SK-N-SH treated with all-trans-retinoic acid at 6 μM for 48 hours (cell line): ENCODE measurements at regions not wholly inside any gene's neighbourhood (a gene's known extent, or its start where the extent isn't known, plus 50 kb on each side); places are given as distances from the start of the nearest gene placed in this dataset.

Source experiments
- ATAC-seq: fragments of 200-7000 bp; cut with Tn5 transposase; 3 replicates; pipeline ENCODE4 v1.9.1; 2020; ENCODE audit warnings: mild to moderate bottlenecking, moderate library complexity
- ARNTL ChIP-seq: fragments of 450-650 bp; formaldehyde crosslinking; IDR thresholded peaks from 2 replicates; pipeline ENCODE4 v1.5.0; 2020; ENCODE audit warnings: low read depth, mild to moderate bottlenecking, moderate library complexity, borderline replicate concordance
- BACH2 ChIP-seq: fragments of 250-450 bp; sonication (Bioruptor Pico); IDR thresholded peaks from 2 replicates; pipeline ENCODE4 v1.9.0; 2021; ENCODE audit warnings: mild to moderate bottlenecking, borderline replicate concordance
- CREB5 ChIP-seq: fragments of 250-450 bp; sonication (Bioruptor Pico); IDR thresholded peaks from 2 replicates; pipeline ENCODE4 v1.5.1; 2020; ENCODE audit warnings: low read depth, mild to moderate bottlenecking, moderate library complexity
- CSRNP3 ChIP-seq: fragments of 250-450 bp; sonication (Bioruptor Pico); IDR thresholded peaks from 2 replicates; pipeline ENCODE4 v1.5.1; 2021; ENCODE audit warnings: mild to moderate bottlenecking, moderate library complexity
- GLIS3 ChIP-seq: fragments of 250-450 bp; sonication (Bioruptor Pico); IDR thresholded peaks from 2 replicates; pipeline ENCODE4 v1.5.0; 2020; ENCODE audit warnings: mild to moderate bottlenecking, moderate library complexity
- PATZ1 ChIP-seq: fragments of 250-450 bp; sonication (Bioruptor Pico); IDR thresholded peaks from 2 replicates; pipeline ENCODE4 v1.8.0; 2020; ENCODE audit warnings: mild to moderate bottlenecking, moderate library complexity, borderline replicate concordance
- POU6F1 ChIP-seq: fragments of 250-450 bp; sonication (Bioruptor Pico); IDR thresholded peaks from 2 replicates; pipeline ENCODE4 v1.8.0; 2021; ENCODE audit warnings: low read depth, mild to moderate bottlenecking, moderate library complexity, borderline replicate concordance
- PPARA ChIP-seq: fragments of 250-450 bp; sonication (Bioruptor Pico); IDR thresholded peaks from 2 replicates; pipeline ENCODE4 v1.5.0; 2020; ENCODE audit warnings: mild to moderate bottlenecking, borderline replicate concordance
- RARB ChIP-seq: fragments of 250-450 bp; sonication (Bioruptor Pico); IDR thresholded peaks from 2 replicates; pipeline ENCODE4 v1.8.0; 2021; ENCODE audit warnings: mild to moderate bottlenecking, moderate library complexity
- SNAI2 ChIP-seq: fragments of 250-450 bp; sonication (Bioruptor Pico); IDR thresholded peaks from 2 replicates; pipeline ENCODE4 v1.5.0; 2020; ENCODE audit warnings: mild to moderate bottlenecking, moderate library complexity
- TCF4 ChIP-seq: fragments of 250-450 bp; sonication (Bioruptor Pico); IDR thresholded peaks from 2 replicates; pipeline ENCODE4 v1.8.0; 2021; ENCODE audit warnings: mild to moderate bottlenecking, moderate library complexity, borderline replicate concordance
- TOX ChIP-seq: fragments of 250-450 bp; sonication (Bioruptor Pico); IDR thresholded peaks from 2 replicates; pipeline ENCODE4 v1.8.0; 2021; ENCODE audit warnings: mild to moderate bottlenecking, moderate library complexity, borderline replicate concordance
- TSHZ2 ChIP-seq: fragments of 250-450 bp; sonication (Bioruptor Pico); IDR thresholded peaks from 2 replicates; pipeline ENCODE4 v1.5.0; 2020; ENCODE audit warnings: mild to moderate bottlenecking, moderate library complexity
- ZC3H10 ChIP-seq: fragments of 250-450 bp; sonication (Bioruptor Pico); IDR thresholded peaks from 2 replicates; pipeline ENCODE4 v1.5.1; 2021; ENCODE audit warnings: mild to moderate bottlenecking, moderate library complexity
- ZFP30 ChIP-seq: fragments of 450-650 bp; formaldehyde crosslinking; IDR thresholded peaks from 2 replicates; pipeline ENCODE4 v1.5.0; 2022; ENCODE audit warnings: mild to moderate bottlenecking, moderate library complexity
- ZNF565 ChIP-seq: fragments of 450-650 bp; formaldehyde crosslinking; conservative IDR thresholded peaks from 2 replicates; pipeline ENCODE4 v1.5.0; 2020; ENCODE audit warnings: low read depth, mild to moderate bottlenecking, moderate library complexity
- ZNF70 ChIP-seq: fragments of 450-650 bp; formaldehyde crosslinking; IDR thresholded peaks from 2 replicates; pipeline ENCODE4 v1.5.0; 2020; ENCODE audit warnings: mild to moderate bottlenecking, moderate library complexity
- ZNF8 ChIP-seq: fragments of 450-650 bp; formaldehyde crosslinking; IDR thresholded peaks from 2 replicates; pipeline ENCODE4 v1.5.0; 2020; ENCODE audit warnings: mild to moderate bottlenecking, moderate library complexity

- TF ChIP-seq TCF4 (CRISPR knock-in tag): no peak
- no peak for TF ChIP-seq PATZ1 (CRISPR knock-in tag)
- no peak for TF ChIP-seq RARB
- TF ChIP-seq TOX (CRISPR knock-in tag): no peak
- no peak for TF ChIP-seq POU6F1
- no peak for TF ChIP-seq ZNF565
- no peak for TF ChIP-seq ZNF8
- no peak for TF ChIP-seq GLIS3 (CRISPR knock-in tag)
- no peak for TF ChIP-seq SNAI2 (CRISPR knock-in tag)
- TF ChIP-seq TSHZ2: no peak
- TF ChIP-seq CSRNP3 (CRISPR knock-in tag): no peak
- no peak for TF ChIP-seq BACH2 (CRISPR knock-in tag)
- no peak for TF ChIP-seq CREB5 (CRISPR knock-in tag)
- no peak for TF ChIP-seq ZC3H10
- no peak for TF ChIP-seq ARNTL
- no peak for TF ChIP-seq PPARA
- TF ChIP-seq ZFP30 (CRISPR knock-in tag): no peak
- no peak for ATAC-seq
Observed at GRCh38 chr2:8546612-8547283, 135.1 kb upstream of the ID2 start.

- no peak for ATAC-seq
- TF ChIP-seq TCF4 (CRISPR knock-in tag) (no peak), PATZ1 (CRISPR knock-in tag) (no peak), CSRNP3 (CRISPR knock-in tag) (no peak), GLIS3 (CRISPR knock-in tag) (no peak), ZFP30 (CRISPR knock-in tag) (no peak), ZNF565 (no peak), TSHZ2 (no peak), BACH2 (CRISPR knock-in tag) (no peak), ZNF70 (no peak), ARNTL (no peak), SNAI2 (CRISPR knock-in tag) (no peak), POU6F1 (no peak)
Observed at GRCh38 chr2:8547284-8548064, 134.4 kb upstream of the ID2 start.
